Activated naive CD8-positive, alpha-beta T cell treated with anti-CD3 and anti-CD28 coated beads, Interleukin-2, amount 50 U/mL, for 16 hours (primary cell): ENCODE measurements at regions not wholly inside any gene's neighbourhood (a gene's known extent, or its start where the extent isn't known, plus 50 kb on each side); places are given as distances from the start of the nearest gene placed in this dataset.

Experiments
- DNase-seq: peaks from one replicate; pipeline ENCODE4 v3.0.0-alpha.2; 2020; ENCODE audit warnings: low read depth, low spot score

DNA sequence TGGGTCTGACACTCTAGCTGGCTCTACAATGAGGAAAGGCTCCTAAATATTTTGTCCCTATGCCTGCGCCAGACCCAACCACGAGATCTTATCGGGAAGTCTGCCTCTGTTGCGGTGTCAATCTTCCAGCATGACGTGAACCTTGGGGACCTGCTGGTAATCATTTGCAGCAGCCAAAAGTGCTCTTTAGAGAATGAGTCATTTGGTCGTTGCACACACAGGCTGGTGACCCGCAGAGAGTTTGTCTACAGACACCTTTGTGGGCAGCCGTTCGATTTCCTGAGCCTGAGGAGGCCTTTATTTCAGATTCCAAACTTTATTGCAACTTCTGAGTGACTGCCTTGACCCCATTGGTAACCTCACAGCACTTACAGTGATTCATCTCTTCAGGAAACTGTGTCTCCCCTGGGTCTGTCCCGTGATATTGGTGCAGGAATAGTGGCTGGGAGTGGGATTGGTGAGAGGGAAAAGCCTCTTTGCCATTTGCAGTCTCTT lies 326.1 kb downstream of the NSG2 start:
- DNase-seq = no peak

GRCh38 chr5:174374206-174374605 lies 328.7 kb downstream of the NSG2 start:
- no peak for DNase-seq

DNA sequence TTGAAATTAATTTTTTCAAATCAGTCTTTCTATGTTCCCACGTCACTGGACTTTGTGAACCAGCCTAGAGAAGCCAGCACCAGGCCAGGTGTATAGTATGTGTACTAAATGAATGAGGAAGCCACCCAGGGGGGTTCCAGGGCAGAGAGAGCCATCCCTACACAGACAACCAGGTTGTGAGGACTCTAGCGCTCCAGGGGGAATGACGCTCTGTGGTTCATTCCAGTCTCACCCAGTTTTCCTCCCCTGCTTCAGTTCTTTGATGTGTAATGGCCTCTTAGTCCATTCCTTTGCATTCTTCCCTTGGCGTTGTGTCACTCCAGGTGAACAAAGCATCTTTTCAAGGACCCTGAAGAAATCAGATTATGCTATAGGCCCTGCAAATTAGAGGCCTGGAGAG lies 330.6 kb downstream of the NSG2 start:
- DNase-seq = no peak

DNA sequence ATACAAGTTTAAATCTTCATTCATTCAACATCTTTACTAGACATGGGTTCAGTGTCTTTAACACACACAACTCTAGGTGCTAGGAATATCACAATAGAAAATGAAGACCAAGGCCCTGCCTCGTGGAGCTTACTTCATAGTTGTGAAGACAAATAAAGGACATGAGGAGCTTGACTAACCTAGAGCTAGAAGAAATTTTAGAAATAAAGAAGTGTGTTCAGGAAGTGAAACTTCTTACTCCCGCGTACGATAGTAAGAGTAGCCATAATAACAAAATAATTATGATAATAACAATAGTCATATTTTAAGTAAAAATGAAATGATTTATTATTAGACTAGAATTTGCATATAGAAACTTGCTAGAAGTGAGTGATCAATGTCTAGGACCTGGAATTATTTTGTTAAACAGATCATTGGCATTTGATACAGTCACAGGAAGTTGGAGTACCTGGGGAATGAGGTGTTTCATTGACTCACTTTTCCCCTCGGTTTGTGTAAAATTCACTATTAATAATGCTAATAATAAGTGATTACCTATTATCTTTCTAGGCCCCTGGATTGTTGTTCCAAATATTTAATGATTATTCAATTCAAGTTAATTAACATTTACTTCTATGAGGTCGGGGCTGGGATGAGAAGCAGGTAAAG lies 331.3 kb downstream of the NSG2 start:
- no peak for DNase-seq

- no peak for DNase-seq
These were observed 332.8 kb downstream of the NSG2 start for GRCh38 chr5:174378121-174378874.

- DNase-seq = no peak
These were observed 334.8 kb downstream of the NSG2 start for GRCh38 chr5:174380311-174380710.

GRCh38 chr5:174381241-174381640 lies 335.7 kb downstream of the NSG2 start:
- no peak for DNase-seq

- DNase-seq = no peak
These were observed 338.0 kb downstream of the NSG2 start for GRCh38 chr5:174383210-174384167.

- no peak for DNase-seq
These were observed 339.0 kb downstream of the NSG2 start for GRCh38 chr5:174384509-174384947.

DNA sequence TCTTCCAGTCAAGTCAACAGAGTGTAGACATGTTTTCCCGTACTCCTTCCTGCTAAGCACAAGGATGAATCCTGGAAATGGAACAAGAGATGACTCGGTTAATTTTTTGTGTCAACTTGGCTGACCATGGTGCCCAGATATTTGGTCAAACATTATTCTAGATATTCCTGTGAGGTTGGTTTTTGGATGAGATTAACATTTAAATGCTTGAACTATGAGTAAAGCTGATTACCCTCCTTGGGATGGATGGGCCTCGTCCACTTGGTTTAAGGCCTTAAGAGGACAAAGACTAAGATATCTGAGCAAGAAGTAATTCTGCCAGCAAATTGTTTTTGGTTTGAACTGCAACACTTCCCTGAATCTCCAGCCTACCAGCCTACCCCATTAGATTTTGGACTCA lies 338.1 kb upstream of the MSX2 start:
- DNase-seq = no peak

GRCh38 chr5:174386846-174387245 lies 337.5 kb upstream of the MSX2 start:
- DNase-seq = no peak

DNA sequence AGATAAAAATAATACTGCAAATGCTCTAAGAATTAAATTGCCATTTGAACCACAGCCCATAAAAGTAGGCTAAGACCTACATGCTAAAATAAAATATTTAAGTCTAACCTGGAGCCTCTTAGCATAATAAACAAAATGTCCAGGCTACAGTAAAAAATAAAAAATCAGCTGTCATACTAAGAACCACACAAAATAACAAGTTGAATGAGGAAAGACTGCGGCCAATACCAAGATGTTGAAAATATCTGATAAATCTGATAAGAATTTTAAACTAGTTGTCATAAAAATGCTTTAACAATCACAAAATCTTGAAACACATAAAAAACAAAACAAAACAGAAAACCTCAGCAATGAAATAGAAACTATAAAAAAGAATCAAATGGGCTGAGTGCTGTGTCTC lies 336.9 kb upstream of the MSX2 start:
- DNase-seq = no peak

- no peak for DNase-seq
These were observed 331.5 kb upstream of the MSX2 start for GRCh38 chr5:174392892-174393291.

DNA sequence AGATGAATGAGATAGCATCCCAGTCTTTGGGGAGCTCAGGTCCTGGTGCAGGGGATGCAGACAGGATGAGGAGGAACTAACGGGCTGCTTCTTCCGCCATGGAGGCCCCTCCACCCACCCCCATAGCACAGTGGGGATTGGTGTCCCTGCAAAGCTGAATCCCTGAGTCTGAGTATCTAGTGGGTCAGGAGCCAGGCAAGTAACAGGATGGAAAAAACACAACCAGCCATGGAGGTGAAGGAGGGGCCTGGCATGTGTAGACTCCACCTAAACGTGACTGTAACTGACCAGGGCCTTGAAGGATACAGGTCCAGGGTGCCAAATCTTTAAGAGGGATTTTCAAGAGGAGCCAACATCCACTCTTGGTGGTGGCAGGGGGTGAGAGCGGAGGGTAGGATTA lies 327.8 kb upstream of the MSX2 start:
- DNase-seq = no peak

- DNase-seq = no peak
These were observed 327.2 kb upstream of the MSX2 start for GRCh38 chr5:174397206-174397605.

GRCh38 chr5:174398171-174398570 lies 326.2 kb upstream of the MSX2 start:
- no peak for DNase-seq

GRCh38 chr5:174399411-174399810 lies 325.0 kb upstream of the MSX2 start:
- DNase-seq = no peak

DNA sequence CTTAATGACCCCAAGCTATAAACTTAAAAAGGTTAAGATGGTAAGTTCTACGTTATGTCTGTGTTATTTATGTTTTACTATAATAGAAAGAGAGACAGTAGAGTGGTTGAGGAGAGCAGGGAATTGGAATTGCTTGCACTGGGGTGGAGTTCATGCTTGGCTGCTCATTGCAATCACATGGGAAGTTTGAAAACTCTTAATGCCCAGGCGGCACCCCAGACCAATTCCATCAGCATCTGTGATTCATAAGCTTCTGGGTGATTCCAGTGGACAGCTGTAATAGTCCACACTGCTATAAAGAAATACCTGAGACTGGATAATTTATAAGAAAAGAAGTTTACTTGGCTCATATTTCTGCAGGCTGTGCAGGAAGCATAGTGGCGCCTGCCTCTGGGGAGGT lies 323.9 kb upstream of the MSX2 start:
- no peak for DNase-seq

GRCh38 chr5:174401793-174402192 lies 322.6 kb upstream of the MSX2 start:
- no peak for DNase-seq

DNA sequence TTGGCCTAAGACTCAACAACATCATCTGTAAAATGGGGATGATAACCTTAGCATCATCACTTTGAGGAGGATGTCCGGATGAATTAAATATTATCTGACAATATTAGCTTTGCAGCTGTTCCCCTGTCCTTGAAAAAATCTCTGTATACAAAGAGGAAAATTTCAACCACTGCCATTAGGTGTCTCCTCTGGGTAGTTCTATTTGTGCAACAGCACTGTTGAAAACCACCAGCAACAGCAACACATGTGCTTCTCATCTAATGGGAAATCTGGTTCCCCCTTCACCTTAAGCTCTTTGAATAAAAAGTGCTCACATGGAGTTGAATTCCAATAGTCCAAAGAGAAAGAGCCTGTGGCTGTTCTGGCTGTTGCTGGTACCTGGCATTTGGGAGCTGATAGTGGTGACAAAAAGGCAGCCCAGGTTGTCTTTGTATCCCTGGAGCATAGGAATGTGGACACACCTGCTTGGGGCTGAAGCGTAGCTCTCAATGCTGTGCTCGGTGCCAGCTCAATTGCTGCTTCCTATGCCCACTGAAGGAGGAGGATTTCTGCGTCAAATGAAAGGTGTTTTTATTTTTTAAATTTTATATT lies 322.1 kb upstream of the MSX2 start:
- no peak for DNase-seq

- no peak for DNase-seq
These were observed 319.5 kb upstream of the MSX2 start for GRCh38 chr5:174404848-174405247.

- no peak for DNase-seq
These were observed 315.3 kb upstream of the MSX2 start for GRCh38 chr5:174409070-174409469.
